ENCODE measurements at regions not wholly inside any gene's neighbourhood (a gene's known extent, or its start where the extent isn't known, plus 50 kb on each side); places are given as distances from the start of the nearest gene placed in this dataset.

- TF ChIP-seq GATA2 (IDR thresholded peaks at IDR 0.05; ENCODE audit: low read depth, low read length) (no peak), GATA3 (IDR thresholded peaks at IDR 0.05; ENCODE audit: low read depth, low read length) (no peak)
Measured at GRCh38 chr2:71896385-71897136, 251.1 kb downstream of the CYP26B1 start.

DNA sequence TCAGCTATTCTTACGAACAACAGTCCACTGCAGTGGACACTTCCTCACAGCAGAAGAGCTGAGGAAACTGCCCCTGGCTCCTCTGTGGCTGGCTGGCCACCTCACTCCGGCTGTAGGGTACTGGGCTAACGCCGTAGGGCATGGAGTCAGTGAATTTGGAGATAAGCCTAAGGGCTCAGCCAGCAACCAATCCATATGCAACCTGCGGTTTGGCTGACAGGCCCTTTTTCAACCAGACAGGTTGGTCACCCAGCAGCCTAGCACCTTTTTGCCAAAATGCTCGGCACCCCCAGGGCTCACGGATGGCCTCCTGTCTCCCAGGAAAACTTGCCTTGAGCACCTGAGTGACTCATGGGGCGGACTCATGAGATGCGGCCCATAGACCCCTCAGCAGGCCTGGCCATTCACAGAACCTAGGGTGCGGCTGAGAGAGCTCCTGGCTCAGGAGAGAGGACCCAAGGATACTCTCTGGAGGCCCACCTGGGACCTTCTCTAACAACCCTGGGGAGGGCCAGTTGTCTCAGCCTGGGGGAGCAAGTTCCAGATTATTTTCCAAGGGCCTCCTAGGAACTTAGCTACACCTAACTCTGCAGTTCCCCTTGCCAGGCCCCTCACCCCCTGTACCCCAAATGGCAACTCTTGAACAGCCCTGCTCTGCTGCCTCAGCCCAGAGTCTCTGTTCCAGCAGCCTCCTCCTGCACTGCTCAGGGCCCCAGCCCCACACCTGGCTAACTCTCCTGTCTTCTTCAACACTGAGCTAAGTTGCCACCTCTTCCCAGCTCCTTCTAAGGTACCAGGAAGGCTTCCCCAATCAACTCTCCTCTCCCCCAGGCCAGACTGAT, 252.1 kb downstream of the CYP26B1 start:
- TF ChIP-seq GATA3 (IDR thresholded peaks at IDR 0.05; ENCODE audit: low read depth, low read length) (no peak), GATA2 (IDR thresholded peaks at IDR 0.05; ENCODE audit: low read depth, low read length) (no peak)

DNA sequence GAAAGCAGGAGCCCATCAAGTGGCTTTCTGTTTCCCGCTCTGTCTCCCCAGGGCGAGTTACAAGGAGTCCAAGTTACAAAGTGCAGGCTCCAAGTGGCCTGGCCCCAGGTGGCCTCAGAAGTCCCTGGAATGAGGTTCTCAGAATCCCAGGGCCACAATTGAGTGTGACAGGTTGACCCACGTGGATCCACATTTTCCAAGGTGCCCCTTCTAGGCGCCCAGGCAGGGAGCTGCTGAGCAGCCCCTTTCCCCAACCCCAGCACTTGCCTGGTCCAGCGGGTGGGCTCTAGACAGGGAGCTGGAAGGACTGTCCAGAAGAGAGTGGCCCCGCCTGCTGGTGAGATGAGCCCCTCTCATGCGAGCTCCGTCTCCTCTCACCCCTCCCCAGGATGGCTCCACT, 253.4 kb downstream of the CYP26B1 start:
- TF ChIP-seq GATA2 (IDR thresholded peaks at IDR 0.05; ENCODE audit: low read depth, low read length) = no peak
- TF ChIP-seq GATA3 (IDR thresholded peaks at IDR 0.05; ENCODE audit: low read depth, low read length) = no peak

GRCh38 chr2:71893646-71894045, 254.0 kb downstream of the CYP26B1 start:
- no peak for TF ChIP-seq GATA3 (IDR thresholded peaks at IDR 0.05; ENCODE audit: low read depth, low read length)
- no peak for TF ChIP-seq GATA2 (IDR thresholded peaks at IDR 0.05; ENCODE audit: low read depth, low read length)

GRCh38 chr2:71892896-71893295, 254.8 kb downstream of the CYP26B1 start:
- TF ChIP-seq GATA3 (IDR thresholded peaks at IDR 0.05; ENCODE audit: low read depth, low read length) = no peak
- TF ChIP-seq GATA2 (IDR thresholded peaks at IDR 0.05; ENCODE audit: low read depth, low read length) = no peak

GRCh38 chr2:71892423-71892730, 255.3 kb downstream of the CYP26B1 start:
- TF ChIP-seq GATA2 (IDR thresholded peaks at IDR 0.05; ENCODE audit: low read depth, low read length) (no peak), GATA3 (IDR thresholded peaks at IDR 0.05; ENCODE audit: low read depth, low read length) (no peak)

GRCh38 chr2:71891719-71892422, 255.8 kb downstream of the CYP26B1 start:
- TF ChIP-seq GATA3 (IDR thresholded peaks at IDR 0.05; ENCODE audit: low read depth, low read length) (no peak), GATA2 (IDR thresholded peaks at IDR 0.05; ENCODE audit: low read depth, low read length) (no peak)

GRCh38 chr2:71891155-71891554, 256.5 kb downstream of the CYP26B1 start:
- TF ChIP-seq GATA2 (IDR thresholded peaks at IDR 0.05; ENCODE audit: low read depth, low read length) = no peak
- TF ChIP-seq GATA3 (IDR thresholded peaks at IDR 0.05; ENCODE audit: low read depth, low read length) = no peak

- TF ChIP-seq GATA3 (IDR thresholded peaks at IDR 0.05; ENCODE audit: low read depth, low read length) (no peak), GATA2 (IDR thresholded peaks at IDR 0.05; ENCODE audit: low read depth, low read length) (no peak)
Measured at GRCh38 chr2:71889759-71890684, 257.6 kb downstream of the CYP26B1 start.

- TF ChIP-seq GATA2 (IDR thresholded peaks at IDR 0.05; ENCODE audit: low read depth, low read length) = no peak
- TF ChIP-seq GATA3 (IDR thresholded peaks at IDR 0.05; ENCODE audit: low read depth, low read length) = no peak
Measured at GRCh38 chr2:71888751-71889445, 258.8 kb downstream of the CYP26B1 start.

- TF ChIP-seq GATA2 (IDR thresholded peaks at IDR 0.05; ENCODE audit: low read depth, low read length) (no peak), GATA3 (IDR thresholded peaks at IDR 0.05; ENCODE audit: low read depth, low read length) (no peak)
Measured at GRCh38 chr2:71887196-71887595, 260.5 kb downstream of the CYP26B1 start.

GRCh38 chr2:71886241-71886640, 261.4 kb downstream of the CYP26B1 start:
- TF ChIP-seq GATA3 (IDR thresholded peaks at IDR 0.05; ENCODE audit: low read depth, low read length) (no peak), GATA2 (IDR thresholded peaks at IDR 0.05; ENCODE audit: low read depth, low read length) (no peak)
